Gastrocnemius medialis (tissue), 4 donors: ENCODE measurements at regions not wholly inside any gene's neighbourhood (a gene's known extent, or its start where the extent isn't known, plus 50 kb on each side); places are given as distances from the start of the nearest gene placed in this dataset.

Experiments used
- POLR2A ChIP-seq, 2 donors: fragments of 450-650 bp; IDR thresholded peaks; one replicate each; pipeline ENCODE4 v1.6.1; 2017; ENCODE audit warnings: antibody characterized with exemption in 2 of 2, mild to moderate bottlenecking in 2 of 2, moderate library complexity in 2 of 2
- TF ChIP-seq, protein P1 (sequence below), 5 experiments: fragments of 450-650 bp in 3 of 5; fragments of 200-600 bp in 2 of 5; sonication (generic) in 2 of 5; IDR thresholded peaks in 4 of 5; conservative IDR thresholded peaks in 1 of 5; 1 replicate in 4 of 5; 2 replicates in 1 of 5; pipeline ENCODE4 v1.5.1; 2016 to 2019; ENCODE audit warnings: antibody characterized with exemption in 5 of 5, mild to moderate bottlenecking in 3 of 5, moderate library complexity in 3 of 5

- no peak for TF ChIP-seq POLR2A (IDR thresholded peaks at IDR 0.05)
- TF ChIP-seq, protein P1, sequence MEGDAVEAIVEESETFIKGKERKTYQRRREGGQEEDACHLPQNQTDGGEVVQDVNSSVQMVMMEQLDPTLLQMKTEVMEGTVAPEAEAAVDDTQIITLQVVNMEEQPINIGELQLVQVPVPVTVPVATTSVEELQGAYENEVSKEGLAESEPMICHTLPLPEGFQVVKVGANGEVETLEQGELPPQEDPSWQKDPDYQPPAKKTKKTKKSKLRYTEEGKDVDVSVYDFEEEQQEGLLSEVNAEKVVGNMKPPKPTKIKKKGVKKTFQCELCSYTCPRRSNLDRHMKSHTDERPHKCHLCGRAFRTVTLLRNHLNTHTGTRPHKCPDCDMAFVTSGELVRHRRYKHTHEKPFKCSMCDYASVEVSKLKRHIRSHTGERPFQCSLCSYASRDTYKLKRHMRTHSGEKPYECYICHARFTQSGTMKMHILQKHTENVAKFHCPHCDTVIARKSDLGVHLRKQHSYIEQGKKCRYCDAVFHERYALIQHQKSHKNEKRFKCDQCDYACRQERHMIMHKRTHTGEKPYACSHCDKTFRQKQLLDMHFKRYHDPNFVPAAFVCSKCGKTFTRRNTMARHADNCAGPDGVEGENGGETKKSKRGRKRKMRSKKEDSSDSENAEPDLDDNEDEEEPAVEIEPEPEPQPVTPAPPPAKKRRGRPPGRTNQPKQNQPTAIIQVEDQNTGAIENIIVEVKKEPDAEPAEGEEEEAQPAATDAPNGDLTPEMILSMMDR (IDR thresholded peaks at IDR 0.05 in 4 of 5, conservative IDR thresholded peaks at IDR 0.05 in 1 of 5) = no peak
Measured at GRCh38 chr18:1481577-1481976, 576.9 kb downstream of the ADCYAP1 start.
